ENCODE measurements at regions not wholly inside any gene's neighbourhood (a gene's known extent, or its start where the extent isn't known, plus 50 kb on each side); places are given as distances from the start of the nearest gene placed in this dataset.
A peak's percentile ranks its signal among the peaks of the same experiment; 100 is the strongest.

- no peaks in the 10 kb centered on the region for H3K9me3 ChIP-seq
- no peak overlapping the region for H3K4me3 ChIP-seq
- no peaks in the 10 kb centered on the region for H3K27me3 ChIP-seq
- ATAC-seq (no peak), DNase-seq (no peak)
- no peak for TF ChIP-seq CTCF (IDR thresholded peaks at IDR 0.05)
- intact Hi-C loops (cut with DNase I), result no loop called here
- H3K27ac ChIP-seq, result peak overlapping the region; percentile 25
- H3K36me3 ChIP-seq, result no peaks in the 10 kb centered on the region
- H3K4me1 ChIP-seq, result peaks cover 11% of the 10 kb centered on the region
These were observed 119.9 kb upstream of the CD93 start for GRCh38 chr20:23206061-23206460.

GRCh38 chr20:23205611-23206041, 119.5 kb upstream of the CD93 start:
- Histone ChIP-seq H3K27me3 (no peaks in the 10 kb centered on the region), H3K4me1 (peaks cover 11% of the 10 kb centered on the region), H3K4me3 (no peak overlapping the region), H3K27ac (peak overlapping the region; percentile 25), H3K9me3 (no peaks in the 10 kb centered on the region), H3K36me3 (no peaks in the 10 kb centered on the region)
- ATAC-seq, result peak; percentile 46
- DNase-seq, result no peak
- TF ChIP-seq CTCF (IDR thresholded peaks at IDR 0.05), result no peak
- intact Hi-C loops (cut with DNase I), result no loop called here

- H3K36me3 ChIP-seq, result no peaks in the 10 kb centered on the region
- TF ChIP-seq CTCF (IDR thresholded peaks at IDR 0.05), result no peak
- no peaks in the 10 kb centered on the region for H3K27me3 ChIP-seq
- no peak for DNase-seq
- H3K4me3 ChIP-seq, result no peak overlapping the region
- peaks cover 11% of the 10 kb centered on the region for H3K4me1 ChIP-seq
- no peaks in the 10 kb centered on the region for H3K9me3 ChIP-seq
- no peak overlapping the region for H3K27ac ChIP-seq
- intact Hi-C loops (cut with DNase I), result no loop called here
- ATAC-seq, result no peak
These were observed 119.1 kb upstream of the CD93 start for GRCh38 chr20:23205211-23205610.

- Histone ChIP-seq H3K4me1 (peaks cover 11% of the 10 kb centered on the region), H3K4me3 (no peak overlapping the region), H3K27ac (no peak overlapping the region), H3K36me3 (no peaks in the 10 kb centered on the region), H3K27me3 (no peaks in the 10 kb centered on the region), H3K9me3 (no peaks in the 10 kb centered on the region)
- no peak for TF ChIP-seq CTCF (IDR thresholded peaks at IDR 0.05)
- DNase-seq (no peak), ATAC-seq (no peak)
- intact Hi-C loops (cut with DNase I), result no loop called here
These were observed 118.0 kb upstream of the CD93 start for GRCh38 chr20:23203951-23204730.

- H3K9me3 ChIP-seq, result no peaks in the 10 kb centered on the region
- no peaks in the 10 kb centered on the region for H3K27me3 ChIP-seq
- H3K4me1 ChIP-seq, result peaks cover 11% of the 10 kb centered on the region
- no peak for DNase-seq
- intact Hi-C loops (cut with DNase I), result no loop called here
- no peak overlapping the region for H3K27ac ChIP-seq
- no peak for ATAC-seq
- H3K4me3 ChIP-seq, result no peak overlapping the region
- no peaks in the 10 kb centered on the region for H3K36me3 ChIP-seq
- TF ChIP-seq CTCF (IDR thresholded peaks at IDR 0.05), result no peak
These were observed 117.2 kb upstream of the CD93 start for GRCh38 chr20:23203310-23203709.
